Neural progenitor cell (in vitro differentiated cells): ENCODE measurements at regions not wholly inside any gene's neighbourhood (a gene's known extent, or its start where the extent isn't known, plus 50 kb on each side); places are given as distances from the start of the nearest gene placed in this dataset.

Experiments used
- DNase-seq: peaks from one replicate; pipeline ENCODE4 v3.0.0-alpha.2; 2016; ENCODE audit warnings: low spot score
- H2AFZ ChIP-seq: fragments of 200-600 bp; sonication (generic); replicated peaks from 2 replicates; pipeline ENCODE4 v1.6.1; 2016; ENCODE audit warnings: antibody characterized with exemption
- H3F3A ChIP-seq: fragments of 200-600 bp; sonication (generic); 2 replicates; pipeline ENCODE4 v1.6.1; 2016; ENCODE audit warnings: antibody characterized with exemption, low read depth
- H3K27ac ChIP-seq: fragments of 200-600 bp; sonication (generic); 2 replicates; pipeline ENCODE4 v1.5.1; 2016; ENCODE audit warnings: mild to moderate bottlenecking
- H3K27me3 ChIP-seq: fragments of 200-600 bp; sonication (generic); 2 replicates; pipeline ENCODE4 v1.6.1; 2016; ENCODE audit warnings: mild to moderate bottlenecking, moderate library complexity
- H3K36me3 ChIP-seq: fragments of 200-600 bp; sonication (generic); 2 replicates; pipeline ENCODE4 v1.5.1; 2016
- H3K4me1 ChIP-seq: fragments of 200-600 bp; sonication (generic); 2 replicates; pipeline ENCODE4 v1.6.1; 2016; ENCODE audit warnings: mixed run types
- H3K4me2 ChIP-seq: fragments of 200-600 bp; sonication (generic); 2 replicates; pipeline ENCODE4 v1.6.1; 2016
- H3K4me3 ChIP-seq: fragments of 200-600 bp; sonication (generic); 2 replicates; pipeline ENCODE4 v1.5.1; 2016
- H3K79me2 ChIP-seq: fragments of 200-600 bp; sonication (generic); 2 replicates; pipeline ENCODE4 v1.6.1; 2016; ENCODE audit warnings: low read depth
- H3K9ac ChIP-seq: fragments of 200-600 bp; sonication (generic); 2 replicates; pipeline ENCODE4 v1.6.1; 2016
- H3K9me3 ChIP-seq: fragments of 200-600 bp; sonication (generic); 2 replicates; pipeline ENCODE4 v1.5.1; 2016; ENCODE audit warnings: low read depth
- H4K20me1 ChIP-seq: fragments of 200-600 bp; sonication (generic); 2 replicates; pipeline ENCODE4 v1.6.1; 2016; ENCODE audit warnings: low read depth
- H3K27ac Mint-ChIP-seq: 3 replicates; pipeline ENCODE4 v1.8.0; 2021; ENCODE audit warnings: mixed read lengths
- H3K27me3 Mint-ChIP-seq: 2 replicates; pipeline ENCODE4 v1.8.0; 2022; ENCODE audit warnings: low read depth, mild to moderate bottlenecking, inconsistent platforms, moderate library complexity, mixed read lengths; ENCODE audit not compliant: insufficient read depth
- H3K36me3 Mint-ChIP-seq: 3 replicates; pipeline ENCODE4 v1.8.0; 2021; ENCODE audit warnings: mixed read lengths
- H3K4me1 Mint-ChIP-seq: 3 replicates; pipeline ENCODE4 v1.8.0; 2021; ENCODE audit warnings: mixed read lengths
- H3K4me3 Mint-ChIP-seq: 3 replicates; pipeline ENCODE4 v1.8.0; 2021; ENCODE audit warnings: mild to moderate bottlenecking, moderate library complexity, mixed read lengths
- H3K9me3 Mint-ChIP-seq: 3 replicates; pipeline ENCODE4 v1.8.0; 2020; ENCODE audit warnings: mixed read lengths
- EZH2 ChIP-seq: fragments of 200-600 bp; sonication (generic); IDR thresholded peaks from 2 replicates; pipeline ENCODE4 v1.6.1; 2017; ENCODE audit warnings: antibody characterized with exemption, mild to moderate bottlenecking, moderate library complexity
- EZH2phosphoT487 ChIP-seq: fragments of 200-600 bp; sonication (generic); IDR thresholded peaks from 2 replicates; pipeline ENCODE4 v1.6.1; 2017; ENCODE audit warnings: antibody characterized with exemption
- TF ChIP-seq, protein P1 (sequence below): fragments of 200-600 bp; sonication (generic); IDR thresholded peaks from 2 replicates; pipeline ENCODE4 v1.5.1; 2017; ENCODE audit warnings: antibody characterized with exemption, mild to moderate bottlenecking

DNA sequence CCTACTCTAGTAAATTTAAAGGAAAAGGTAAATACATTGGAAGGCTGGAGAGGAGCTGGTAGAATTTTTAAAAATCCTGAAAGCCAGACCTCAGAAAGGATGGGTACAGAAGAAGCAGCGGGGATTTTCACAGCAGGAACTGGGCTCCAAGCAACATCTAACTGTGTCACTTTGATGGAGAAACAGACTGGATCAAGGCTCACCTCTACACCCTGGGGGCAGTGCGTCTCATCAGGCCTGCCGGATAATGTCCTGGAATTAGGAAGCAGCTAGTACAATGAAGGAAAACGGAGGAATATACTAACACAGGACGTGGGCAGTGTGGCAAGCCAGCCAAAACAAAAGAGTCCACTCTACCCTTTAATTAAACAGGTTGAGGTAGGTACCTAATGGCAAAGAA lies 463.6 kb downstream of the TAF11L14 start:
- Mint-ChIP-seq H3K4me3 (no peak overlapping the region), H3K4me1 (peaks cover 27% of the 10 kb centered on the region), H3K27ac (peak overlapping the region; percentile 93), H3K27me3 (no peaks in the 10 kb centered on the region), H3K36me3 (no peaks in the 10 kb centered on the region), H3K9me3 (no peaks in the 10 kb centered on the region)
- H3K9ac ChIP-seq = no peak overlapping the region
- H3K27me3 ChIP-seq = no peaks in the 10 kb centered on the region
- no peaks in the 10 kb centered on the region for H3F3A ChIP-seq
- H3K79me2 ChIP-seq = no peaks in the 10 kb centered on the region
- TF ChIP-seq EZH2 (no peak), EZH2phosphoT487 (no peak)
- TF ChIP-seq, protein P1, sequence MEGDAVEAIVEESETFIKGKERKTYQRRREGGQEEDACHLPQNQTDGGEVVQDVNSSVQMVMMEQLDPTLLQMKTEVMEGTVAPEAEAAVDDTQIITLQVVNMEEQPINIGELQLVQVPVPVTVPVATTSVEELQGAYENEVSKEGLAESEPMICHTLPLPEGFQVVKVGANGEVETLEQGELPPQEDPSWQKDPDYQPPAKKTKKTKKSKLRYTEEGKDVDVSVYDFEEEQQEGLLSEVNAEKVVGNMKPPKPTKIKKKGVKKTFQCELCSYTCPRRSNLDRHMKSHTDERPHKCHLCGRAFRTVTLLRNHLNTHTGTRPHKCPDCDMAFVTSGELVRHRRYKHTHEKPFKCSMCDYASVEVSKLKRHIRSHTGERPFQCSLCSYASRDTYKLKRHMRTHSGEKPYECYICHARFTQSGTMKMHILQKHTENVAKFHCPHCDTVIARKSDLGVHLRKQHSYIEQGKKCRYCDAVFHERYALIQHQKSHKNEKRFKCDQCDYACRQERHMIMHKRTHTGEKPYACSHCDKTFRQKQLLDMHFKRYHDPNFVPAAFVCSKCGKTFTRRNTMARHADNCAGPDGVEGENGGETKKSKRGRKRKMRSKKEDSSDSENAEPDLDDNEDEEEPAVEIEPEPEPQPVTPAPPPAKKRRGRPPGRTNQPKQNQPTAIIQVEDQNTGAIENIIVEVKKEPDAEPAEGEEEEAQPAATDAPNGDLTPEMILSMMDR = no peak
- peaks cover 12% of the 10 kb centered on the region for H3K4me1 ChIP-seq
- H2AFZ ChIP-seq = peak overlapping the region; percentile 68
- no peak overlapping the region for H3K4me3 ChIP-seq
- no peak overlapping the region for H3K27ac ChIP-seq
- peak; percentile 31 for DNase-seq
- no peaks in the 10 kb centered on the region for H4K20me1 ChIP-seq
- H3K4me2 ChIP-seq = peak overlapping the region; percentile 18
- no peaks in the 10 kb centered on the region for H3K9me3 ChIP-seq
- H3K36me3 ChIP-seq = no peaks in the 10 kb centered on the region

DNA sequence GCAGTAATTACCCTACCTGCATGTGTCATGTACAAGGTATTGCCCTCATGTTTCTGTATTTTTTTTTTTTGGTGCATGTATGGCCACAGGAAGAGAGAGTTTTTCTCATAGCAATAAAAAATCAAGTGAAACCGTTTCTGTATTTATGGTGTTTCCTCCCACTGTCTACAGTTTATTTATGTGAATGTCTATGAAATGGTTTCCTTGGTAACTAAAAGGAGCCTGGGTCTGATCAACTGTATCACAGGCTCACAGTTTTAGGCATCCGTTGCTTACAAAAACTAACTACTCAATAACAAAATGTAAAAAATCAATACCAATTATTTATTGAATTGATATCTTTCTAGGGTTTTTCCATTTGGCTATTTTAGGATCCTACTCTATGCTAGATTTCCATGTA lies 464.4 kb downstream of the TAF11L14 start:
- DNase-seq = no peak
- no peaks in the 10 kb centered on the region for H3K36me3 ChIP-seq
- no peaks in the 10 kb centered on the region for H3K79me2 ChIP-seq
- Mint-ChIP-seq H3K4me1 (peaks cover 24% of the 10 kb centered on the region), H3K9me3 (no peaks in the 10 kb centered on the region), H3K27me3 (no peaks in the 10 kb centered on the region), H3K4me3 (no peak overlapping the region), H3K36me3 (no peaks in the 10 kb centered on the region), H3K27ac (no peak overlapping the region)
- no peaks in the 10 kb centered on the region for H3F3A ChIP-seq
- H3K4me2 ChIP-seq = no peak overlapping the region
- H3K4me1 ChIP-seq = peaks cover 12% of the 10 kb centered on the region
- no peak overlapping the region for H3K4me3 ChIP-seq
- no peak overlapping the region for H2AFZ ChIP-seq
- no peak overlapping the region for H3K9ac ChIP-seq
- H3K27ac ChIP-seq = no peak overlapping the region
- no peaks in the 10 kb centered on the region for H4K20me1 ChIP-seq
- TF ChIP-seq, protein P1 = no peak
- TF ChIP-seq EZH2 (no peak), EZH2phosphoT487 (no peak)
- no peaks in the 10 kb centered on the region for H3K27me3 ChIP-seq
- no peaks in the 10 kb centered on the region for H3K9me3 ChIP-seq

DNA sequence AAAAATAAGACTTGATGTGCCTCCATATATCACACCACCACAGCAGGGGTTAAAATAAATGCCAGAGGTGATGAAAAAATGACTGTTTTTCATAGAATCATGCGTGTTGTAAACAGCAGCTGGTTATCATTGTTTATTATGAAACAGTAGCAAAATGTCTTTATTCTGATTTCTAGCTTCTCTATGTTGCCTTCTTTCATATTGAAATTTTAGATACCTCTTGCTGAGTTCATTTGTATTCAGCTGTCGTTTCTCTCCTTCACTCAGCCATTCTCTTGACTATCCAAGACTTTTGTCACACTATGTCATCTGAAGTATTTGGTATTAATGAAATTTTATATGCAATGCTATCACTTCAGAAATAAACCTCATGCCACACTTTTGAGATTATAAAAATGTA lies 465.0 kb downstream of the TAF11L14 start:
- H3K9ac ChIP-seq = no peak overlapping the region
- Mint-ChIP-seq H3K27ac (no peak overlapping the region), H3K36me3 (no peaks in the 10 kb centered on the region), H3K27me3 (no peaks in the 10 kb centered on the region), H3K9me3 (no peaks in the 10 kb centered on the region), H3K4me1 (peaks cover 24% of the 10 kb centered on the region), H3K4me3 (no peak overlapping the region)
- no peaks in the 10 kb centered on the region for H3K9me3 ChIP-seq
- no peaks in the 10 kb centered on the region for H3K27me3 ChIP-seq
- no peak overlapping the region for H3K4me3 ChIP-seq
- no peak overlapping the region for H2AFZ ChIP-seq
- no peaks in the 10 kb centered on the region for H3K79me2 ChIP-seq
- no peak for DNase-seq
- TF ChIP-seq, protein P1 = no peak
- no peak for TF ChIP-seq EZH2phosphoT487
- no peak for TF ChIP-seq EZH2
- H3K4me1 ChIP-seq = peaks cover 12% of the 10 kb centered on the region
- H3K4me2 ChIP-seq = no peak overlapping the region
- H3F3A ChIP-seq = no peaks in the 10 kb centered on the region
- H3K36me3 ChIP-seq = no peaks in the 10 kb centered on the region
- no peaks in the 10 kb centered on the region for H4K20me1 ChIP-seq
- no peak overlapping the region for H3K27ac ChIP-seq

DNA sequence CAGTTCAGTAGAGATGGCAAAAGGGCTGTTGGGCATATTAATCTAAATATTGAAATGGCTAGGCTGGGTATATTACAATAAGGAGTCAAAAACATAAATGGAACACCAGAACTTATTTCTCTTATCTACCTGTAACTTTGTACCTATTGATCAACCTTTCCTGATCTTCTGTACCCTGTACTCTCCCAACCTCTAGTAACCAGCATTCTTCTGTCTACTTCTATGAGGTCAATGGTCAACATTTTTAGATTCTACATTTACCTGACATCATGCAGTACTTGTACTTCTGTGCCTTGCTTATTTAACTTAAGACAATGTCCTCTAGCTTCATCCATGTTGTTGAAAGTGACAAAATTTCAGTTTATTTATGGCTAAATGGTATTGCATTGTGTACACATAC lies 467.3 kb downstream of the TAF11L14 start:
- peaks cover 24% of the 10 kb centered on the region for H3K4me1 Mint-ChIP-seq
- H3K36me3 Mint-ChIP-seq = no peaks in the 10 kb centered on the region
- no peak overlapping the region for H2AFZ ChIP-seq
- peaks cover 12% of the 10 kb centered on the region for H3K4me1 ChIP-seq
- H3K27ac ChIP-seq = no peak overlapping the region
- TF ChIP-seq, protein P1 = no peak
- no peak for TF ChIP-seq EZH2
- no peak for TF ChIP-seq EZH2phosphoT487
- no peak overlapping the region for H3K27ac Mint-ChIP-seq
- H4K20me1 ChIP-seq = no peaks in the 10 kb centered on the region
- H3K4me2 ChIP-seq = no peak overlapping the region
- H3K27me3 ChIP-seq = no peaks in the 10 kb centered on the region
- no peaks in the 10 kb centered on the region for H3K9me3 Mint-ChIP-seq
- H3K4me3 Mint-ChIP-seq = no peak overlapping the region
- no peaks in the 10 kb centered on the region for H3K79me2 ChIP-seq
- DNase-seq = no peak
- H3K4me3 ChIP-seq = no peak overlapping the region
- H3F3A ChIP-seq = no peaks in the 10 kb centered on the region
- H3K9me3 ChIP-seq = no peaks in the 10 kb centered on the region
- H3K36me3 ChIP-seq = no peaks in the 10 kb centered on the region
- no peaks in the 10 kb centered on the region for H3K27me3 Mint-ChIP-seq
- no peak overlapping the region for H3K9ac ChIP-seq
